ENCODE measurements at regions not wholly inside any gene's neighbourhood (a gene's known extent, or its start where the extent isn't known, plus 50 kb on each side); places are given as distances from the start of the nearest gene placed in this dataset.

DNA sequence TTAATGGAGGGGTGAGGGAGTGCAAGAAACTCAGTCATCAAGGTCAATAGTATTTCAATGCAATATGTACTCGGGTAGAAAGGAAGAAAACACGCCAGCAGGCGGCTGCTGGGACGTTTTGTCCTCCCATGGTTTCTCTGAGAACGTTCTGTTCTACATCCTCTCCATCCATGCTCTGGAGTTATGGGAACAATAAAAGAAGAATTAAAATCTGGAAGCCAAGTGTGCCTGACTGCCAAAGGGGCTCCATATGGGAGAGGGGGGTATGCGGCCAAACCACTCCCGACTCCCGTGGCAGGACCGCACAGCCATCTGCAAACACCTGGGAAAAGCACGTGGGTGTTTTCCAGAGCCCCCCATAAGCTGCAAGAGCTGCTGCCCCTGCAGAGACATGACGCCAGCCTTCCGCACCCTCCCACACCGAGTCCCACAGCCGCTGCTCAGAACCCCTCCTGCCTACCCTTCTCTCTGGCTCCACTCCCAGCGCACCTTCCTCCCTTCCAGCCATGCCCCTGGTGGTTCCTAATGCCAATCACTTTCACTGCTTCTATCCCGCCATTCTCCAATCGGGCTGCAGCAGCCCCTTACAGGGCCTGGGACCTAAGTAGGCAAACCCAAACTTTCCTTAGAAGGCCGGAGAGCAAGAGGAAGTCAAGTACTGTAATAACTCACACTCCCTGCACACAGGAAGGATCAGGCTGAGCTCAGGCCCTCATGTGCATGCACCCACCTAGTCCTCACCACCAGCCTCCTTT lies 241.6 kb downstream of the SYK start:
- no peak for DNase-seq

- DNase-seq, result no peak
These were observed 242.2 kb downstream of the SYK start for GRCh38 chr9:91043811-91044175.

GRCh38 chr9:91044354-91044753 lies 242.7 kb downstream of the SYK start:
- DNase-seq, result no peak

- DNase-seq, result no peak
These were observed 243.4 kb downstream of the SYK start for GRCh38 chr9:91045041-91045440.

DNA sequence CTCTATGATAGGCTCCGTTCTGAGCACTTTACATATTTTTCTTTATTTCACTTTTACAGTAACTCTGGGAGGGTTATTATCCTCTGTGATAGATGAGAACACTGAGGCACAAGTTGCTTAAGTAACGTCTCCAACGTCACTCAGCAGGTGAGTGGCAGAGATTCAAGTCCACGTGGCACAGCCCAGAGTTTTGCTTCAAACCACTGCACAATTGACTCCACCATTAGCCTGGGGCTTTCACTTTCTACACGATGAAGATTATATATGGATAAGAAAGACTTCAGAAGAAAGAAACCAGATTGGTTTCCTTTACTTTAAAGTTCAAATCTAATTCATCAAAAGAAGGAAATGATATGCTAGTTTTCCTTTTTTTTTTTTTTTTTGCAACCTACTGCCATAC lies 245.9 kb downstream of the SYK start:
- DNase-seq, result no peak

- DNase-seq, result no peak
These were observed 246.5 kb downstream of the SYK start for GRCh38 chr9:91047993-91048607.

- no peak for DNase-seq
These were observed 247.1 kb downstream of the SYK start for GRCh38 chr9:91048749-91049148.

DNA sequence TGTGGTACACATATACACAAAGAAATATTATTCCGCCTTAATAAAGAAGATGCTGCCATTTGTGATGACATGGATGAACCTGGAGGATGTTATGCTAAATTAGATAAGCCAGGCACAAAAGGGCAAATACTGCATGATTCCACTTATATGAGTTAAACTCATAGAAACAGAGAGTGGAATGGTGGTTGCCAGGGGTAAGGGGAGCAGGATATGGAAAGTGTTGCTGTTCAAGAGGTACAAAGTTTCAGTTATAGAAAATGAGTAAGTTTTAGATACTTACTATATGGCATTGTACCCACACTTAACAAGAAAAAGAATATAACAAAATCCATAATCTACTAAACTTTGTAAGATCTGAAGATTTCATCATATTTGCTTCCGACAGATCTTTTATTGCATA lies 252.2 kb downstream of the SYK start:
- DNase-seq, result no peak

- no peak for DNase-seq
These were observed 254.2 kb downstream of the SYK start for GRCh38 chr9:91055845-91056244.

DNA sequence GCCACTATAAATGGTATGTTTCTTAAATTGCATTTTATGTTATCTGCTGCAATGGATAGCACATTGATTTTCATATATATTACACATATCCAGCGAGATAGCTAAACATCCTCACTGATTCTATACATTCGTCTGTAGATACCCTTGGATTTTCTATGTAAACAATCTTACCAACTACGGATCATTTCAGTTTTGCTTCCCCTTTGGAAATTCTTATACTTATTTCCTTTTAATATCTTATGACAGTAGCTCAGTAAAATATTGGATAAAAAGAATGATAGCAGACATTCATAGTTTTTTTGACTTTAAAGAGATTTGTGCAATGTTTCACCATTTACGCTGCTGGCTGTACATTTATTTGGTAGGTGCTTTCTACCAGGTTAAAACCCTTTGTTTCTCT lies 254.9 kb downstream of the SYK start:
- no peak for DNase-seq

DNA sequence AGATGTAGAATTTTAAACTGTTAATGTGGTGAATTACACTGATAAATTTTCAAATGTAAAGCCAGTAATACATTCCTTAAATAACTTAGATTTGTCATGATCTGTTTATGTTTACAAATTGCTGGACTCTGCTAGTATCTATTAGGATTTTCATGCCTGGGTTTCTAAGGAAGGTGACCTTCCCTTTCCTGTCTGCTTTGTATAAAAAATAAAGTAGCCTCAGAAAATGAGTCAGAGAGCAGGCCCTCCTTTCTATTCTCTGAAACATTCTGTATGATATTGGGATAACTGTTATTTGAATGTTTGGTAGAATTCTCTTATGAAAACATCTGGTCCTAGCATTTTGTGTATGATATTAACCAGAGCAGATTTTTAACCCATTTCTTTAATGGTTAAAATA lies 255.3 kb downstream of the SYK start:
- DNase-seq, result no peak

DNA sequence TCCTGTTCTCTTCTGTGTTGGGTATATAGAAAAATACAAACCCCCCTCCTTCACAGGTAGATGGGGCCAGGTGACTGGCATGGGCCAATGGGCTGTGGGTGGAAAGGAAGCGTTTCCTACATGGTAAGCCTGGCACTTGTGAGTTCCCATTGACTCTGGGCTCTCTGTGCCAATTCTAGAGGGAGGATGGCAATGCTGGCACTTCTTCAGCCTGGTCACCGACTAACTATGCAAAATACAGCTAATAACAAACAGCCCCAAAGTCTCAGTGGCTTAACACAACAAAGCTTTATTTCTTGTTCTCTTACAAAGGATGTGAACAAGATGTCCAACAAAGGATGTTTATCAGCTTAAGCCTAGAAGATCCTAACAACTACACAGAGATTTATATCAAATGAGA lies 258.1 kb downstream of the SYK start:
- no peak for DNase-seq

DNA sequence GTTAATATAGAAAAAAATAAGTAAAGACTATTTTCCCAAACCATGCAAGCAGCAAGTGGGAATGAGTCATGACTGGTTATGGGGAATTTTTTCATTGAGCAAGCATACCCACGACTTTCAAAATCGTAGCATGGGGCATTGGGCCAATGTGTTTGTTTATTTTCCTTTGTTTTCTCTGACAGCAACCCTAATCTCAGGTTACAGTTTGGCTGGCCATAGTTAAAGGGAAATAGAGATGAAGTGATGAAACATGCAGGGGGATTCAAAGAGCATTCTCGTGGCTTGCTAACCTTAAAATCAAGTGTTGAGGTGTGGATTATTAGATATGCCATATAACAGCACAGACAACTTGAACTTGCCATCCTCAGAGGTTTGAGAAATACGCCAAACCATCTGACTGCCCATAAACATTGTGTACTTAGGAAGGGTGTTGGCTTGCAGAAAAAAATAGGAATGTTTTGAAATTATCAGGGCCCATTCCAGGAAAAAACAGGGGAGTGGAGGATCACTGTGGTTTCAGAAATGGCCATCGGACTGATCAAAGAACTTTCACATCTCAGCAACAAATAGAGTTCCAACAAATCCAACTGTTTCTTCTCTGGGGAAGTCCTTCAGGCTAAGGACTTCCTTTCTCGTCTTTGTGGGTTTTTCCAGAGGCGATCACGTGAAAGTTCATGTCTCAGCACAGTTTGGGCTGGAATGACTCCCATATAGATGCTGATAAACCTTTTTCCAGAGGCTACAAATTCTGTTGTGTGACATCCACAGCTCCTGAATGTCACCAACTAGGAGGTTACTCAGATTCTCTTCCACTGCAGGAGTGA lies 259.1 kb downstream of the SYK start:
- no peak for DNase-seq

GRCh38 chr9:91061506-91061905 lies 259.9 kb downstream of the SYK start:
- DNase-seq, result no peak

- DNase-seq, result no peak
These were observed 260.7 kb downstream of the SYK start for GRCh38 chr9:91062281-91062680.

DNA sequence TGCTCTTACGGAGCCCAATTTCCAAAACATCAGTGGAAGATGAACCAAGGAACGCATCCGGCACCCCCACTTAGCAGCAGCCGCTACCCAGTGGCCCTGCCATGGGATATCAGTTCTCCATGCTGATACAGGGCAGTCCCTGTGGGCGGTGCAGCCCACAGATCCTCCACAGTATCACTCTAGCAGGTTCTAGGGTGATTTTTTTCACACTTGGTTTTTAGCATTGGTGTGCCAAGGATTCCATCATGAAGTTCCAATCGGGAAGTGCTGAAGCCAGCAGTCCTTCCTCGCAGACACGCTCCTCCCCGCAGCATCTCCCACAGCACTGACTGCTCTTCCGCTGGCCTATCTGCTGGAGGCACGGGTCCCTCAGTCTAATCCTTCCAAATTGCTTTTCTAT lies 261.9 kb downstream of the SYK start:
- no peak for DNase-seq

DNA sequence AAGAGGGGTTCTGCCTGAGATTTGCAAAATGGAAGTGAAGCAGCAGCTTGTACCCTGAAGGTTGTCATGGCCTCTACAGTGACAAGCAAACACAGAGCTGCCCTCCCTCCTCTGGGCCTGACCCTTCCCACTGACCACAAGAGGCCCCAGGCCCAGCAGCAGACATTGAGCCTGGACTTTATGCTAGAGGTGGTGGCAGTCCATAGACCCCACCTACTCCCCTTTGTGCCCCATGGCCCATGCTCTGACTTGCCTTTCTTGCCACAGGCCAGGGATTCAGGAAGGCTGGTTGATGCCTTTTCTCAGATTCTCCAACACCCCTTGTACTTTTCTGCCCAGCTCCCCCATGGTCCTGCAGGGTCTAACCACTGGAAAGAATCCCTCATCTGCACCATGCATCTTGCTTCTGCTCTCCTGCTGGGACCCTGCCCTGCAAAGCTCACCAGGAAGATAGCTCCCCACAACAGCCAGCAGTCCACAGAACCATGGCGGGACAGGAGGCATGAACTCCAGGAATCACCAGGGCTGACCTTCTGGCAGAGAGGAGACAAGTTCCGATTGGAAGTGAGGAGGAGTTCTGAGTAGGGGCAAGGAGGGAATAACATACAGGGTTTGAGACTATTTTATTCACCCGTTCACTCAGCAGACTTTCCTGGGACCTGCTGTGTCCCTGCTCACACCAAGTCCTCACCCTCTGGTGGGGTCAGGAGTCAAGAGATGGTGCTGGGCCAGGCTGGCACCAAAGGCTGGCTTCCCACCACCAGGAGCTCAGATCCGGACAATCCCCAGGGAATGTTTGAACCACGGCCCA lies 263.8 kb downstream of the SYK start:
- no peak for DNase-seq

- DNase-seq, result no peak
These were observed 264.4 kb downstream of the SYK start for GRCh38 chr9:91066042-91066415.

GRCh38 chr9:91066856-91067255 lies 265.2 kb downstream of the SYK start:
- no peak for DNase-seq

DNA sequence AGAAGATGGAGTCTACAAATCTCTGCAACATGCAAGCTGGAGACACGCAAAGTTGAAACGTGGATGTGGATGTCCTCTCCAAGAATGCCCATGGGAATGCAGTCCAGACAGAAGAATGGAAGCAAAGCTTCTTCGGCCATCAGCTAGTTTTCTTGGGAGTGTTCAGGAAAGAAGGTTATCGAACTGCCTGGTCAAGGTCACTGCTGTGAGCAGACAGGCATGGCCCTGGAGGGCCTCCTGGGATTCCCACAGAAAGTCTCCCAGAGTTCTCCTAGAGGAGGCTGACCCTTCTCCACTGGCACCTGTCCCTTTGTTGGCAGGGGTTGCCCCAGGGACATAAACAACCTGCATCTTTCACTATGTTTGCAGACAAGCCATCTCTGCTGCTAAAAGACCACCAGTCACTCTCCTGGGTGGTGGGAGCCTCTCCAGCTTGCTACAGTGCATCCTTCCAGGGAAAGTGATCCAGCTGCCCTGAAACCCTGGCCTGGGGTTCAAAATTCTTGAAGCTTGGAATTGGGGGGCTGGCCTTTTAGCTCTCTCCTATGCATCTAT lies 265.8 kb downstream of the SYK start:
- no peak for DNase-seq

- DNase-seq, result no peak
These were observed 269.8 kb downstream of the SYK start for GRCh38 chr9:91071184-91071990.
